Effector memory CD8-positive, alpha-beta T cell (primary cell): ENCODE measurements at regions not wholly inside any gene's neighbourhood (a gene's known extent, or its start where the extent isn't known, plus 50 kb on each side); places are given as distances from the start of the nearest gene placed in this dataset.

Experiments
- ATAC-seq: fragments of 150-1000 bp; cut with Tn5 transposase; replicated peaks from 2 replicates; pipeline ENCODE4 v1.10.0; 2021; ENCODE audit warnings: mild to moderate bottlenecking, moderate library complexity
- DNase-seq, 3 experiments: peaks; one replicate each; pipeline ENCODE4 v3.0.0; 2021
- H3K27ac Mint-ChIP-seq, 2 donors: one replicate each; pipeline ENCODE4 v1.8.0; 2022; ENCODE audit warnings: mild to moderate bottlenecking in 2 of 2, mixed read lengths in 2 of 2, moderate library complexity in 2 of 2
- H3K27me3 Mint-ChIP-seq, 2 donors: one replicate each; pipeline ENCODE4 v1.8.0; 2022; ENCODE audit warnings: mixed read lengths in 2 of 2
- H3K36me3 Mint-ChIP-seq: one replicate; pipeline ENCODE4 v1.8.0; 2022; ENCODE audit warnings: mild to moderate bottlenecking, moderate library complexity, mixed read lengths; ENCODE audit not compliant: insufficient read depth
- H3K4me1 Mint-ChIP-seq, 2 donors: one replicate each; pipeline ENCODE4 v1.8.0; 2022; ENCODE audit warnings: low read depth in 2 of 2, mixed read lengths in 2 of 2
- H3K4me3 Mint-ChIP-seq, 2 donors: one replicate each; pipeline ENCODE4 v1.8.0; 2022; ENCODE audit warnings: mild to moderate bottlenecking in 2 of 2, mixed read lengths in 2 of 2, moderate library complexity in 2 of 2
- H3K9me3 Mint-ChIP-seq, 2 donors: one replicate each; pipeline ENCODE4 v1.8.0; 2022; ENCODE audit warnings: mixed read lengths in 2 of 2

GRCh38 chr11:134615041-134615615 lies 203.1 kb upstream of the B3GAT1 start:
- Mint-ChIP-seq H3K27me3 (peaks cover 37 to 40% of the 10 kb centered on the region in 2 donors), H3K36me3 (peaks cover 3% of the 10 kb centered on the region), H3K27ac (no peak overlapping the region), H3K4me1 (no peaks in the 10 kb centered on the region), H3K9me3 (no peaks in the 10 kb centered on the region), H3K4me3 (no peak overlapping the region)
- DNase-seq (no peak), ATAC-seq (no peak)

GRCh38 chr11:134614141-134614540 lies 202.1 kb upstream of the B3GAT1 start:
- H3K4me1 Mint-ChIP-seq: no peaks in the 10 kb centered on the region
- peaks cover 44 to 50% of the 10 kb centered on the region in 2 donors for H3K27me3 Mint-ChIP-seq
- H3K9me3 Mint-ChIP-seq: no peaks in the 10 kb centered on the region
- no peak overlapping the region for H3K27ac Mint-ChIP-seq
- H3K4me3 Mint-ChIP-seq: no peak overlapping the region
- DNase-seq (no peak), ATAC-seq (no peak)
- peaks cover 3% of the 10 kb centered on the region for H3K36me3 Mint-ChIP-seq

- DNase-seq: no peak
- H3K27ac Mint-ChIP-seq: no peak overlapping the region
- no peak for ATAC-seq
- H3K36me3 Mint-ChIP-seq: peaks cover 3% of the 10 kb centered on the region
- peaks cover 44 to 55% of the 10 kb centered on the region in 2 donors for H3K27me3 Mint-ChIP-seq
- no peaks in the 10 kb centered on the region for H3K4me1 Mint-ChIP-seq
- no peak overlapping the region for H3K4me3 Mint-ChIP-seq
- H3K9me3 Mint-ChIP-seq: no peaks in the 10 kb centered on the region
Measured at GRCh38 chr11:134613646-134614045, 201.6 kb upstream of the B3GAT1 start.

GRCh38 chr11:134612140-134613030 lies 200.3 kb upstream of the B3GAT1 start:
- Mint-ChIP-seq H3K36me3 (peaks cover 3% of the 10 kb centered on the region), H3K27ac (no peak overlapping the region), H3K4me1 (no peaks in the 10 kb centered on the region), H3K4me3 (no peak overlapping the region), H3K9me3 (no peaks in the 10 kb centered on the region), H3K27me3 (peaks cover 56 to 67% of the 10 kb centered on the region in 2 donors)
- ATAC-seq: no peak
- no peak for DNase-seq

- DNase-seq: no peak
- Mint-ChIP-seq H3K27ac (no peak overlapping the region), H3K4me1 (no peaks in the 10 kb centered on the region), H3K27me3 (peaks cover 64 to 76% of the 10 kb centered on the region in 2 donors), H3K9me3 (no peaks in the 10 kb centered on the region), H3K36me3 (peaks cover 3% of the 10 kb centered on the region), H3K4me3 (no peak overlapping the region)
- ATAC-seq: no peak
Measured at GRCh38 chr11:134611537-134611936, 199.5 kb upstream of the B3GAT1 start.

GRCh38 chr11:134610116-134610910 lies 198.3 kb upstream of the B3GAT1 start:
- peaks cover 3% of the 10 kb centered on the region for H3K36me3 Mint-ChIP-seq
- H3K4me1 Mint-ChIP-seq: no peaks in the 10 kb centered on the region
- H3K9me3 Mint-ChIP-seq: peaks cover 0 to 8% of the 10 kb centered on the region in 2 donors
- ATAC-seq (no peak), DNase-seq (no peak)
- H3K27me3 Mint-ChIP-seq: peaks cover 76 to 88% of the 10 kb centered on the region in 2 donors
- H3K27ac Mint-ChIP-seq: no peak overlapping the region
- H3K4me3 Mint-ChIP-seq: no peak overlapping the region

GRCh38 chr11:134609361-134610115 lies 197.5 kb upstream of the B3GAT1 start:
- DNase-seq: no peak
- peaks cover 76 to 96% of the 10 kb centered on the region in 2 donors for H3K27me3 Mint-ChIP-seq
- no peak overlapping the region for H3K27ac Mint-ChIP-seq
- ATAC-seq: no peak
- peaks cover 0 to 8% of the 10 kb centered on the region in 2 donors for H3K9me3 Mint-ChIP-seq
- H3K4me3 Mint-ChIP-seq: no peak overlapping the region
- H3K4me1 Mint-ChIP-seq: no peaks in the 10 kb centered on the region
- H3K36me3 Mint-ChIP-seq: peaks cover 3% of the 10 kb centered on the region

GRCh38 chr11:134607963-134608750 lies 196.1 kb upstream of the B3GAT1 start:
- H3K27me3 Mint-ChIP-seq: peaks cover 74 to 91% of the 10 kb centered on the region in 2 donors
- no peaks in the 10 kb centered on the region for H3K36me3 Mint-ChIP-seq
- H3K27ac Mint-ChIP-seq: no peak overlapping the region
- no peak for DNase-seq
- H3K4me3 Mint-ChIP-seq: no peak overlapping the region
- H3K4me1 Mint-ChIP-seq: no peaks in the 10 kb centered on the region
- ATAC-seq: no peak
- peaks cover 0 to 8% of the 10 kb centered on the region in 2 donors for H3K9me3 Mint-ChIP-seq

- Mint-ChIP-seq H3K4me3 (no peak overlapping the region), H3K27me3 (peaks cover 66 to 91% of the 10 kb centered on the region in 2 donors), H3K9me3 (peaks cover 0 to 8% of the 10 kb centered on the region in 2 donors), H3K36me3 (no peaks in the 10 kb centered on the region), H3K4me1 (no peaks in the 10 kb centered on the region), H3K27ac (no peak overlapping the region)
- ATAC-seq: no peak
- no peak for DNase-seq
Measured at GRCh38 chr11:134606251-134606650, 194.2 kb upstream of the B3GAT1 start.

- Mint-ChIP-seq H3K27me3 (peaks cover 71 to 84% of the 10 kb centered on the region in 2 donors), H3K4me3 (no peak overlapping the region), H3K27ac (no peak overlapping the region), H3K9me3 (peaks cover 0 to 8% of the 10 kb centered on the region in 2 donors), H3K36me3 (no peaks in the 10 kb centered on the region), H3K4me1 (no peaks in the 10 kb centered on the region)
- DNase-seq (no peak), ATAC-seq (no peak)
Measured at GRCh38 chr11:134604886-134605285, 192.8 kb upstream of the B3GAT1 start.

GRCh38 chr11:134599299-134599771 lies 187.3 kb upstream of the B3GAT1 start:
- Mint-ChIP-seq H3K27ac (no peak overlapping the region), H3K9me3 (no peaks in the 10 kb centered on the region), H3K4me1 (no peaks in the 10 kb centered on the region), H3K27me3 (peaks cover 34 to 72% of the 10 kb centered on the region in 2 donors), H3K4me3 (no peak overlapping the region), H3K36me3 (no peaks in the 10 kb centered on the region)
- DNase-seq (no peak), ATAC-seq (no peak)

GRCh38 chr11:134598368-134598767 lies 186.3 kb upstream of the B3GAT1 start:
- peaks cover 31 to 70% of the 10 kb centered on the region in 2 donors for H3K27me3 Mint-ChIP-seq
- no peak overlapping the region for H3K4me3 Mint-ChIP-seq
- DNase-seq (no peak), ATAC-seq (no peak)
- H3K9me3 Mint-ChIP-seq: no peaks in the 10 kb centered on the region
- no peaks in the 10 kb centered on the region for H3K36me3 Mint-ChIP-seq
- H3K27ac Mint-ChIP-seq: no peak overlapping the region
- no peaks in the 10 kb centered on the region for H3K4me1 Mint-ChIP-seq
